K562 (cell line): ENCODE measurements at regions not wholly inside any gene's neighbourhood (a gene's known extent, or its start where the extent isn't known, plus 50 kb on each side); places are given as distances from the start of the nearest gene placed in this dataset.
"Not testable (repeated sequence)": the region's sequence is repeated elsewhere in the genome, so short reads cannot be mapped to it uniquely, and the experiment has no call there.

Experiments
- ATAC-seq: fragments of 200-7000 bp; cut with Tn5 transposase; 3 replicates; pipeline ENCODE4 v1.9.1; 2020; ENCODE audit warnings: moderate library complexity
- BruUV-seq: library from RNA; stranded (reverse); fragments of 400-500 nt; replicated peaks from 2 replicates; lab custom pipeline; 2021; lab: Mats Ljungman, UMichigan
- CTCF ChIA-PET: fragments of 300-600 bp; formaldehyde crosslinking; extraction: SDS; loops from one replicate; lab custom pipeline; 2021; ENCODE audit warnings: low intra/inter-chr PET ratio; lab: Yijun Ruan, JAX
- POLR2A ChIA-PET: fragments of 300-600, 350-650 bp; sonication (Branson Sonifier 250); formaldehyde crosslinking; extraction: SDS; loops from one replicate; lab custom pipeline; 2021; ENCODE audit warnings: antibody characterized with exemption, inconsistent platforms; lab: Yijun Ruan, JAX
- DNase-seq, 4 experiments: peaks; one replicate each; pipeline versions ENCODE4 v3.0.0 to v3.0.0-alpha.2; 2011 to 2018; ENCODE audit warnings: low spot score in 3 of 4, mixed read lengths in 3 of 4; ENCODE audit errors: extremely low read depth in 1 of 4
- FAIRE-seq: peaks from 2 replicates; lab custom pipeline; 2011; peaks lifted over from hg19 to GRCh38; lab: Jason Lieb, UNC
- H2AFZ ChIP-seq: 2 replicates; pipeline ENCODE4 v1.6.0; 2011; ENCODE audit warnings: low read depth, low read length, control low read depth, inconsistent platforms
- H3K27ac ChIP-seq: fragments of 200-600 bp; 3 replicates; pipeline ENCODE4 v1.8.0; 2011; ENCODE audit warnings: low read depth, mild to moderate bottlenecking, control low read depth, inconsistent platforms, low read length, moderate library complexity, mixed read lengths; ENCODE audit errors: extremely low read depth
- H3K27me3 ChIP-seq, 2 experiments: fragments of 300-600 bp in 1 of 2; 2 replicates in 1 of 2; 3 replicates in 1 of 2; pipeline versions ENCODE4 v1.6.0 to v1.8.0; 2011; ENCODE audit warnings: inconsistent platforms in 2 of 2, low read length in 2 of 2, mild to moderate bottlenecking in 1 of 2, mixed read lengths in 1 of 2, moderate library complexity in 1 of 2; ENCODE audit not compliant: control insufficient read depth in 2 of 2, insufficient read depth in 2 of 2
- H3K36me3 ChIP-seq: fragments of 300-600 bp; 3 replicates; pipeline ENCODE4 v1.8.0; 2011; ENCODE audit warnings: mild to moderate bottlenecking, low read length, inconsistent platforms; ENCODE audit not compliant: control insufficient read depth, insufficient read depth
- H3K4me1 ChIP-seq, 2 experiments: fragments of 200-600 bp in 1 of 2; replicated peaks in 1 of 2; 2 replicates in 1 of 2; 3 replicates in 1 of 2; pipeline versions ENCODE4 v1.5.1 to v1.8.0; 2011; ENCODE audit warnings: inconsistent platforms in 2 of 2, low read length in 2 of 2, mild to moderate bottlenecking in 1 of 2, mixed read lengths in 1 of 2, moderate library complexity in 1 of 2; ENCODE audit not compliant: control insufficient read depth in 2 of 2, insufficient read depth in 2 of 2
- H3K4me2 ChIP-seq: 2 replicates; pipeline ENCODE4 v1.6.1; 2011; ENCODE audit warnings: low read length, control low read depth, inconsistent platforms, mixed read lengths; ENCODE audit not compliant: insufficient read depth
- H3K4me3 ChIP-seq: fragments of 200-600 bp; sonication (generic), shearing (Covaris generic); 2 replicates; pipeline ENCODE4 v1.5.1; 2016; ENCODE audit warnings: control low read depth, inconsistent platforms
- H3K79me2 ChIP-seq: fragments of 200-600 bp; 3 replicates; pipeline ENCODE4 v1.8.0; 2011; ENCODE audit warnings: low read length, inconsistent platforms; ENCODE audit not compliant: control insufficient read depth, insufficient read depth
- H3K9ac ChIP-seq, 2 experiments: 2 replicates each; pipeline versions ENCODE4 v1.6.0 to v1.6.1; 2011; ENCODE audit warnings: low read depth in 2 of 2, low read length in 2 of 2, control low read depth in 1 of 2, inconsistent platforms in 1 of 2, mild to moderate bottlenecking in 1 of 2, mixed read lengths in 1 of 2; ENCODE audit not compliant: insufficient read depth in 1 of 2
- H3K9me1 ChIP-seq: one replicate; pipeline ENCODE4 v1.6.0; 2011; ENCODE audit warnings: inconsistent platforms, mild to moderate bottlenecking, low read length, moderate library complexity; ENCODE audit not compliant: control insufficient read depth, insufficient read depth
- H3K9me3 ChIP-seq: replicated peaks from 2 replicates; pipeline ENCODE4 v1.5.1; 2011; ENCODE audit warnings: low read depth, low read length, inconsistent platforms; ENCODE audit not compliant: control insufficient read depth, insufficient read depth
- H4K20me1 ChIP-seq: replicated peaks from 2 replicates; pipeline ENCODE4 v1.6.1; 2011; ENCODE audit warnings: low read length, inconsistent platforms, mixed read lengths; ENCODE audit not compliant: control insufficient read depth, insufficient read depth
- WGBS: fragments of 100-300 bp; shearing (Covaris generic); methylation state at CpG from one replicate; pipeline ENCODE4 v1.1.6; 2016; ENCODE audit warnings: low coverage, mixed read lengths; ENCODE audit not compliant: insufficient coverage; ENCODE audit errors: missing lambda C conversion rate; 5-methylcytosine and 5-hydroxymethylcytosine counted together
- in situ Hi-C: fragments of 300-500 bp; cut with MboI; formaldehyde crosslinking; loops from 4 replicates; pipeline ENCODE4 v1.15.0; 2018; ENCODE audit warnings: inconsistent platforms, mixed read lengths
- intact Hi-C: fragments of 100-400 bp; cut with micrococcal nuclease; formaldehyde crosslinking; loops from 2 replicates; pipeline ENCODE4 v1.14.2; 2022

GRCh38 chr2:94594019-94594836 is 277.0 kb upstream of the TEKT4 start:
- BruUV-seq, H3K9ac ChIP-seq, H3K27me3 ChIP-seq, CTCF ChIA-PET, DNase-seq, H2AFZ ChIP-seq, ATAC-seq, H3K79me2 ChIP-seq, intact Hi-C loops, POLR2A ChIA-PET, H3K4me3 ChIP-seq, H3K36me3 ChIP-seq, H3K4me1 ChIP-seq, H4K20me1 ChIP-seq, H3K4me2 ChIP-seq, H3K9me3 ChIP-seq, H3K9me1 ChIP-seq, FAIRE-seq, in situ Hi-C loops, H3K27ac ChIP-seq: not testable (repeated sequence)
- 0% methylated on average over 11 of the region's 12 CpGs for WGBS

GRCh38 chr2:94595956-94596355 is 275.3 kb upstream of the TEKT4 start:
- H3K4me2 ChIP-seq, CTCF ChIA-PET, H3K9me1 ChIP-seq, FAIRE-seq, H3K27ac ChIP-seq, H3K27me3 ChIP-seq, intact Hi-C loops, H3K4me1 ChIP-seq, H3K9me3 ChIP-seq, H2AFZ ChIP-seq, in situ Hi-C loops, ATAC-seq, BruUV-seq, POLR2A ChIA-PET, H3K4me3 ChIP-seq, H3K79me2 ChIP-seq, H3K9ac ChIP-seq, H3K36me3 ChIP-seq, DNase-seq, H4K20me1 ChIP-seq: not testable (repeated sequence)
- 0% methylated on average over 5 of the region's 6 CpGs for WGBS

- H3K27me3 ChIP-seq, H3K36me3 ChIP-seq, H3K4me2 ChIP-seq, H3K9me3 ChIP-seq, intact Hi-C loops, POLR2A ChIA-PET, H3K4me1 ChIP-seq, H3K9me1 ChIP-seq, FAIRE-seq, in situ Hi-C loops, H3K4me3 ChIP-seq, DNase-seq, H2AFZ ChIP-seq, CTCF ChIA-PET, H4K20me1 ChIP-seq, H3K9ac ChIP-seq, H3K79me2 ChIP-seq, BruUV-seq, ATAC-seq, H3K27ac ChIP-seq: not testable (repeated sequence)
- 4% methylated on average over 6 of the region's 9 CpGs for WGBS
Measured at GRCh38 chr2:94598075-94598713, 273.0 kb upstream of the TEKT4 start.
